NCI-H345 treated with DMSO at 0.1 percent for 48 hours (cell line): ENCODE measurements at regions not wholly inside any gene's neighbourhood (a gene's known extent, or its start where the extent isn't known, plus 50 kb on each side); places are given as distances from the start of the nearest gene placed in this dataset.
"Not testable (repeated sequence)": the region's sequence is repeated elsewhere in the genome, so short reads cannot be mapped to it uniquely, and the experiment has no call there.

ENCODE experiments used
- DNase-seq: peaks from one replicate; lab custom pipeline; 2025; ENCODE audit not compliant: unreplicated experiment; lab: John Stamatoyannopoulos, UW

DNA sequence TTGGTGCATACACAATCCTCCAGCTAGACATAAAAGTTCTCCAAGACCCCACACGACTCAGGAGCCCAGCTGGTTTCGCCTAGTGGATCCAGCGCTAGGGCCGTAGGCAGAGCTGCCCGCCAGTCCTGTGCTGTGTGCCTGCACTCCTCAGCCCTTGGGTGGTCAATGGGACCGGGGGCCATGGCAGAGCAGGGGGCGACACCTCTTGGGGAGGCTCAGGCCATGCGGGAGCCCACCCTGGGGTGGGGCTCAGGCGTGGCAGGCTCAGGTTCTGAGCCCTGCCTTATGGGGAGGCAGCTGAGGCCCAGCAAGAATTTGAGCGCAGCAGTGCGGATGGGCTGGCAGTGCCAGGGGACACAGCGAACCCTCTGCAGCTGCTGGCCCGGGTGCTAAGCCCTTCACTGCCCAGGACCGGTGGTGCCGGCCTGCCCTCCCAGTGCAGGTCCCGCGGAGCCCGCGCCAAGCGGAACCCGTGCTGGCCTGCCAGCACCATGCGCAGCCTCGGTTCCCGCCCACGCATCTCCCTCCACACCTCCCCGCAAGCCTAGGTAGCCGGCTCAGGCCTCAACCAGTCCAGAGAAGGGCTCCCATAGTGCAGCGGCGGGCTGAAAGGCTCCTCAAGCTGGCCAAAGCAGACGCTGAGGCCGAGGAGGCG is 1566.6 kb upstream of the SLC39A10 start:
- DNase-seq = no peak

DNA sequence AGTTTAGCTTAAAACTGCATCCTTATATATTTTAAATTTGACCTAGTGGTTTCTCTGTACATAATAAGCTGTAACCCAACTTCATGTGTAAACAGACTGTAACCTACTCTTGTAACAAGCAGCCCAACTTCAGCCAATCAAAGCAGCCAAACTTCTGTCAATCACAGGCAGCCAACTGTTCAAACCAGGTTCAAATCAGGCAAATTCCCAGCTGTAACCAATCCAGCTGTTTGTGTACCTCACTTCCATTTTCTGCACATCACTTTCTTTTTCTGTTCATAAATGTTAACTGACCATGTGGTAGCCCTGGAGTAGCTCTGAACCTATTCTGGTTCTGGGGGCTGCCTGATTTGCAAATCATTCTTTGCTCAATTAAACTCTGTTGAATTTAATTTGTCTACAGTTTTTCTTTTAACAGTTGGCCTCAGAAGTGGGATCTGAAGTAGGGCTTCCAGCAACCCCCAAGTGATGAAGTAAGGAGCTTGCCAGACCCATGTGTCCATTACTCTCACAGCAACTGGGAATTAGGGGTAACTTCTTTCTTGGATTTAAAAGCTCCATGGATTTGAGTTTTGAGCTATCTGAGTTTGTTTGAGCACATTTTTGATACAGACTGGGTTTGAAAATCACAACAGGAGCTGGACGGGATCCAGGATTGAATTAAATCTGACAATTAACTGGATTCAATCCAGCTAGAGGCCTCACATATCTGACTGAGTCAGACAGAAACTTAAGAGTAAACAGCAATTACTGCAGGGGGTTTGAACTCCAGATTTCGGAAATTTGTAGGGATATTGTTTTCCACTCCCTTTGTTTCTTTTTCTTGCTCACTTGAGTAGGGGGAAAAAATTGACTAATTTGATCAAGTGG is 1569.7 kb upstream of the SLC39A10 start:
- no peak for DNase-seq

DNA sequence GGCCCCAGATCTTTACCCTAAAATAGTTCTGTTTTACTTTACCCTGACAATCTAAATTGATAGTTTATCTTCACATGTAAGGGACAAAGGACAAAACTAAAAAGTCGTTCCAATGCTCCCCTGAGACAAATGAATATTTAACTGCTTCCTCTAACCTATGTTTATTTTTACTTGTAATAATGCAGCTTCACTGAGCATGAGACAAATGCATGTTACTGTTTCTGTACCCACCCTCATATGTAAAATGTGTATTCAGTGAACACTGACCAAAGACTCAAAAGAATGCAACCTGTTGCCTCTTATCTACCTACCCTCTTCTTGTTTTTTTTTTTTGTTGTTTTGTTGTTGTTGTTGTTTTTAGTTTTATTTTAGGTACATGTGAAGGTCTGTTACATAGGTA is 1570.9 kb upstream of the SLC39A10 start:
- DNase-seq = no peak

DNA sequence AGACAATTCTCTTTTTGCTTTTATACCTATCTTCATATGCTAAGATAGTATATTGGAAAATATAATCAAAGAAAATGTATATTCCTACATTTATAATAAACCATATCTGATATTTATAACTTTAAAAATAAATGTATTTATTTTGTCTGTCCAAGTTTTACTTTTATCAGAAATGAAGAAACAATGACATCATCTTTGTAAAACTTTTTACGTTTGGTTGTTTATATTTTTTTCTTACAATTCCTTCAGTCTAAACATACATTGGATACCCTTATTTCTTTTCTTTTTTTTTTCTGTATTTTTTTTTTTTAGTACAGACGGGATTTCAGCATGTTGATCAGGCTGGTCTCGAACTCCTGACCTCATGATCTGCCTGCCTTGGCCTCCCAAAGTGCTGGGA is 1577.0 kb upstream of the SLC39A10 start:
- no peak for DNase-seq

DNA sequence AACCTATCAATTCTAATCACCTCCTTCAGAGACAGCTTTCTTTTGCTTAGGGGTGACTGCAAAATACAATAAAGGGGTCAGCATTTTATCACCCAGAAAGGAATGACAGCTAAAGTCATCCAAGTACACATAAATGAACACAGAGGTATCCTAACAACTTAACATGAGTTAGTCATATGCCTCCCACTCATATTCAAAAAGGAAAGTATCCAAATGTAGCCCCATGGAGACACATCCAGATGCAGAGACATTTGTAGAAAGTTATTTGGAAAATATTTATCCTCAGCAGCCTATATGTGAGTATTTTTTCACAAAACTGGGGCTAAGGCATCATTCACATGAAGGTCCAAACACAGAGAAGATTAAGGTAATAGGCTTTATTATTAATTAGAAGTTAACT is 1579.7 kb upstream of the SLC39A10 start:
- DNase-seq = no peak

DNA sequence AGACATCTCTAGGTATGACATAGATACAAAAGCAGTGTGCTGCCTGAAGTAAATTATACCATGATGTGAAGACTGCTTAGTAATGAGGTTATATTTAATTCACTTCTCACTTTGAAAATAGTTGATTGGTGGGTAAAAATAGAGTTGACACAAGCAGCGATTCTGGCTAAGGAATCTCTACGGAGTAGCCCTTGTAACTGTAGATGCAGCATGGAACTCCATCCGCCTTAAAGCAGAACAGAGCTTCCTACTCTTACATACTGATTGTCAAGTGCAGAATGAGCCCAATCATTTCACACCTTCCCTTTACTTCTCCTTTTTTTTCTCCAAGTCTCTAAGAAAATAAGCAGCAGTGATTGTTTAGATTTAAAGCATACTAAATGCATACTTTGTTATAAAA is 1594.6 kb upstream of the SLC39A10 start:
- DNase-seq = no peak

DNA sequence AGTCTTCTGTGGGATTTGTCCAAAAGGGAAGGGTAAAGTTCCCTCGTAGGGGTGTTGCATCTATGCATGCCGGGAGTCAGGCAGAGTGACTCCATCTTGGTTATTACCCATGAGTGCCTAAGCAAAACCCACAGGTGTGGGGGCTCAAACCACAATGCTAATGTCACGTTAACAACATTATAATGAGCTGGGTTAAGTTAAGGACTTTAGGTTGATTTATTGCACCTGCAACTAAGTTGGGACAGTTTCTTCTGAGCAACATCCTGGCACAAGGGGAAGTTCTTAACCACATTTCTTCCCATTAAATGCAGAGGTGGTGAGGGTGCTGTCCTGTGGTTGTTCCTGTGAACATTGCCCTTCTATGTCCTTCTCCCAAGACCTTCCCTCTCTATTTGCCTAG is 1596.8 kb upstream of the SLC39A10 start:
- no peak for DNase-seq

DNA sequence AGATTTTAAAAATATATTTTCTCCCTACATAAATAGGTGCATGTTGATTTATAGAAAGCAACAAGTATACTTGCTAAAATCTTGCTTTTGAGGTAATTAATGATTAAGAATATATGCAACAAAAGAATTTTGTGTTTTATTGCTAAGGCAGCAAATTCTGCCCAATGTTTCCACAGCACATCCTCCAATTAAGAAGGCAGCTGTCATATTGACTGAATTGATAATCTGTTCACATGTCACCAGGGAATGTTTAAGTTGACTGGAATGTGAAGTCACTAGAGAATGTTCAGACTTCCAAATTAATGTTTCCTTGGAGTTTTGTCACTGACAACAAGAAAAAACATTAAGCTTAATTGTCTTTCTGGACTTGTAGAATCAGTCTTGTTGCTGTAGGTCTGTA is 1602.7 kb upstream of the SLC39A10 start:
- DNase-seq = no peak

DNA sequence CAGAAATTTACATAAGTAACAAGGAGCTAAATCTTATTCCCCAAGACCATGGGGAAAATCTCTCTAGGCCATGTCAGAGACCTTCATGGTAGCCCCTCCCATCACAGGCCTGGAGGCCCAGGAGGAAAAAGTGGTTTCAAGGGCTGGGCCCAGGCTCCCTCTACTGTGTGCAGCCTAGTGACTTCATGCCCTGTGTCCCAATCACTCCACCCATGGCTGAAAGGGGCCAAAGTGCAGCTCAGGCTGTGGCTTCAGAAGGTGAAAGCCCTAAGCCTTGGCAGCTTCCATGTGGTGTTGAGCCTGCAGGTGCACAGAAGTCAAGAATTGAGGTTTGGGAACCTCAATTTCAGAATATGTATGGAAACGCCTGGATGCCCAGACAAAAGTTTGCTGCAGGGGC is 1612.7 kb upstream of the SLC39A10 start:
- DNase-seq = no peak

DNA sequence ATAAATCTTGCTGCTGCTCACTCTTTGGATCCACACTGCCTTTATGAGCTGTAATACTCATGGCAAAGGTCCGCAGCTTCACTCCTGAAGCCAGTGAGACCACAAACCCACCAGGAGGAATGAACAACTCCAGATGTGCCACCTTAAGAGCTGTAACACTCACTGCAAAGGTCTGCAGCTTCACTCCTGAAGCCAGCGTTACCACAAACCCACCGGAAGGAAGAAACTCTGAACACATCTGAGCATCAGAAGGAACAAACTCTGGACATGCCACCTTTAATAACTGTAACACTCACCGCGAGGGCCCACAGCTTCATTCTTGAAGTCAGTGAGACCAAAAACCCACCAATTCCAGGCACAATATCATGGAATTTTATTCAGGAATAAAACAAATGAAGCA is 1635.9 kb upstream of the SLC39A10 start:
- DNase-seq = not testable (repeated sequence)

DNA sequence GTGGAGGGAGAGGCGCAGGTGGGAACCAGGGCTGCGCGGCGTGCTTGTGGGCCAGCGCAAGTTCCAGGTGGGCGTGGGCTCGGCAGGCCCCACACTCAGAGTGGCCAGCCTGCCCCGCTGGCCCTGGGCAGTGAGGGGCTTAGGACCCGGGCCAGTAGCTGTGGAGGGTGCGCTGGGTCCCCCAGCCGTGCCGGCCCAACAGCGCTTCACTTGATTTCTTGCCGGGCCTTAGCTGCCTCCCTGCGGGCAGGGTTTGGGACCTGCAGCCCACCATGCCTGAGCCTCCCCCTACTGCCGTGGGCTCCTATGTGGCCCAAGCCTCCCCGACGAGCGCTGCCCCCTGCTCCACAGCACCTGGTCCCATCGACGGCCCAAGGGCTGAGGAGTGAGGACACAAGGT is 1636.9 kb upstream of the SLC39A10 start:
- no peak for DNase-seq

DNA sequence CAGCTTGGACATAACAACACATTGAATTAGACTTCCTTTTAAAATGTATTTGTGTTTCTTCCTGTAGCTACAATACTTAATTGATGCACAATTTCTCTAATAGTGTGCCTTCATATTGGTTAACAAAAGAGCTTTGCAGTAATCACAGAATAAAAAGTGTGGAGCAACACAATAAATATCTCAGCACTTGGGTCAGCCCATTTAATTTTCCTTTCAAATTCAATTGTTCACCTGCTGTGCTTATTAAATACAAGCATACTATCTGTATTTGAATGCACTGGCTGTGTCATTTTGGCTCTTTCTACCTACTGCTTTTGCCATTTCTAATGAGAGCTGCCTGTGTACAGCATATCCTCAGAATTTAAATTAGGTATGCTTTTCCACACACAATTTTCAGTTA is 1641.3 kb upstream of the SLC39A10 start:
- DNase-seq = no peak

DNA sequence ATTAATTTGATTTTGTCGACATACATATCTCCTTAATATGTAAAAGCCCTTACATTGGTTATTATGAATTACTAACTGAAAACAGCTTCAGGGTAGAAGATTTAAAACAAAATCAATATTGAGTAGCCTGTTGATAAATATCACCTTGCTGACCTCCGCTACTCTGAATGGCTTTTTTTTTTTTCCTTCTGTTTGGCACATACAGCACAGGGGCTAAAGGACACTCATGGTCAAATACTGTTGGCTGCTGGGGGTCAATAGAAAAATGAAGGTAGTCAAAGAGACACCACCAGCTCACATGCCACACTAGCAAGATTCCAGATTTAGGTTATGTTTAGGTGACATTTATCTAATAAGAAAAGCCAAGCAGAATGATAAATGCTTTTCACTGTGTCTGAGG is 1642.4 kb upstream of the SLC39A10 start:
- DNase-seq = no peak

DNA sequence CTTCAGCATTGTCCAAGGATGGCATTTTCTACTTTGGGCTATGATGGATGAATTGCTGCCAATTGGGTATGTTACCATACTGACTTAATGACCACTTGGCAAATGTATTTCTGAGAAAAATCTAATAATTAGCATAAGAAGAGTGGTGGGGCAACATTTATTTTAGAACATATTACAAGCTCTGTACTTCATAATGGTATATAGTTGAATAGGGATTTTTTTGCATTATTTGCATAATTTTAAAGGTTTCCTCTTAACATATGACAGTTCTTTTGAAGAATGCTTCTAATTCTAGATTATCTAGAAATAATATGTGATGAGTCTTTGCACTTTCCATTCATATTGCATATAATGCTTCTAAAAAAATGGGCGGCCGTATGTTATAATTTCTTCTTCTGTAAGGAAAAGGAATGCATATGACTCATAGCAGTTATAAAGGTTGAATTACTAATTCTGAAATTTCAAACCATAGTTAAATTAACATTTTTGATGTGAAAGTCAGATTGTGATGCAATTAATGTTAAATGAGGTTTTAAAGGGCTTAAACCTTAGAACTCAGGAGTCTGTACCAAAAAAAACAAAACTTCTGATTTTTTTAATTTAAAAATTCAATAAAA is 1652.3 kb upstream of the SLC39A10 start:
- DNase-seq = no peak

DNA sequence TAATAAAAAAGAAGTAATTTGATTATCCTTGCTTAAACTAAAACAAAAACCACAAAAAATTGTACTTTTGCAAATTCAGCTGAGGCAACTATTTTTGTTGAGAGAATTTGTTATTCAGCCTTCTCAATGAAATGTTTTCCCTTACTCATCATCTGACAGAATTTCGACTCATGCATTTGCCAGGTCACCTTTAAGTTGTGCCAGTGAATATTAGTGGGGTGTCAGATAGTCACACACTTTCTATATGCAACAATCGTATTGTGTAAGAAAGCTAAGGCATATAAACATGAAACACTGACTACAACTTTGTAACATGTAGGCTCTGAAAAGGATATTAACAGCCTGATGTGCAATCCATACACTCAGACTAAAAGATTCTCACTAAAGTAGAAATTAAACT is 1653.1 kb upstream of the SLC39A10 start:
- DNase-seq = no peak

DNA sequence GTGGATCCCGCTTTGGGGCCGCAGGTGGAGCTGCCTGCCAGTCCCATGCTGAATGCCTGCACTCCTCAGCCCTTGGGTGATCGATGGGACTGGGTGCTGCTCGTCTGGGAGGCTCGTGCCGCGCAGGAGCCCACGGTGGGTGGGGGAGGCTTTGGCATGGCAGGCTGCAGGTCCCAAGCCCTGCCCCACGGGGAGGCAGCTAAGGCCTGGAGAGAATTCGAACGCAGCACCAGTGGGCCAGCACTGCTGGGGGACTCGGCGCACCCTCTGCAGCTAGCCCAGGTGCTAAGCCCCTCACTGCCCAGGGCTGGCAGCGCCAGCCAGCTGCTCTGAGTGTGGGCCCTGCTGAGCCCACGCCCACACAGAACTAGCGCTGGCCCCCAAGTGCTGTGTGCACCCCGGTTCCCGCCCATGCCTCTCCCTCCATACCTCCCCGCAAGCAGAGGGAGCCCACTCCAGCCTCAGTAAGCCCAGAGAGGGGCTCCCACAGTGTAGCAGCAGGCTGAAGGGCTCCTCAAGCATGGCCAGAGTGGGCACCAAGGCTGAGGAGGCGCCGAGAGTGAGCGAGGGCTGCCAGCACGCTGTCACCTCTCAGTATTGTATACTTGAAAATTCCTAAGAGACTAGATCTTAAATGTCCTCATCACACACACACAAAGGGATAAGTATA is 1654.2 kb upstream of the SLC39A10 start:
- DNase-seq = no peak

DNA sequence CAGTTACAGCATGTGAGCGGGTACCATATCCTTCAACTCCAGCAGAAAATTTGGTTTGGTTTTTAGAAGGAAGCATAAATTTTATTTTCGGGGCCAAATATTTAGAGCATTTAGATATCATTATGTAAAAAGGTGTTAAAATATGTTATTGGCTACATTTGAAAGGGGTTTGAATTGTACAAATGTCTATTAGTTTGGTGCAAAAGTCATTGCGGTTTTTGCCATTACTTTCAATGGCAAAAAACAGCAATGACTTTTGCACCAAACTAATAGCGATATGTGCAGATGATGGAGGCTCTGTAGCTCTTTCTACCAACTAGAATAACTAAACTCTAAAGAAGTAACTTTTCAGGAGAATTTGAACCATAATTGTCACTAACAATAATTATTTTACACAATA is 1666.2 kb upstream of the SLC39A10 start:
- DNase-seq = no peak

DNA sequence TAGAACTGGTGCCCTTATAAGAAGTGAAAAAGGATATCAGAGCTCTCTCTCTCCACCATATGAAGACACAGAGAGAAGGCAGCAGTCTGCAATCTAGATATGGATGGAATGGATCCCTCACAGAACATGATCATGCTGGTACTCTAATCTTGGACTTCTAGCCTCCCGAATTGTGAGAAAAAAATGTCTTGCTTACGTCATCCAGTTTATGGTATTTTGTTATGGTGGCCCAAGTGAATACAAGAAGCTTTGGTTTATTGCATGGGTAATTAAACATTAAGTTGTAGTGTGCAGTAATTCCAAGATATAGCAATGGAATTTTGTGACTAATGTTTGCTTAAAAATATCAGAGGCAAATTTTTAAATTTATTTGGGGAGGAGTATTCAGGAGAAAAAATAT is 1667.4 kb upstream of the SLC39A10 start:
- DNase-seq = no peak

DNA sequence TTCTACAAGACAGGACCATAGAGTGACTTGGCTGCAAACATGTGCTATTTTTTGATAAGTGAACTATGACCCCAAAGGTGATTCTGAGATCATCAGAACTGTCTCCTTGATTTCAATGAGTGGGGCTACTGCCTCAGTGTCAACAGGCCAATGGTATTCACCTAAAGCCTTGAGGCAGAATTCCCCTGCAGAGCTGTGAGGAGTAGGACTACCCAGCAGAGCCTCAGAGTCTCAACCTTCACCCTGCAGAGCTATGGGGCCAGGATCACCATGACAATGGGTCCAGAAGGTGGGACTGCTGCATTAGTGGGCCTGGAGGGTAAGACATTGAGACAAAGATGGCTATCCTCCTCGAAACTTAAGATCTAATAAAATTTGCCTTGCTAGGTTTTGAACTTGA is 1668.2 kb upstream of the SLC39A10 start:
- no peak for DNase-seq

DNA sequence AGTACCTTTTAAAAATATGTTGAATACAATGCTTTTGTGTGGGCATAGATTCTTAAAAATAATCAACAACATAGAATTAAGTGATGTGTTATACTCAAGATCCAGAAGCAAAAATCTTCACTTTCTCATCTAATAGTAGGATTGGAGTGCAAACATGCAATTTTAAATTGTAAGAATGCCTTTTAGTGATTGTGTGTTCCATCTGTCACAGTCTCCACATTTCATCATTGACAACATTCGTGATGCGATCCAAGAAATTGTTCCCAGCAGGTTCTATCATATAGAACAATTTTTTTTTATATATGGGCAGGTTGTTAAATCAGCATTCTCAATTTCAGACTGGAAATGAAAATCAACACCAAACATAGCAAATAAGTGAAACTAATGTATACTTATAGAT is 1671.8 kb upstream of the SLC39A10 start:
- no peak for DNase-seq

DNA sequence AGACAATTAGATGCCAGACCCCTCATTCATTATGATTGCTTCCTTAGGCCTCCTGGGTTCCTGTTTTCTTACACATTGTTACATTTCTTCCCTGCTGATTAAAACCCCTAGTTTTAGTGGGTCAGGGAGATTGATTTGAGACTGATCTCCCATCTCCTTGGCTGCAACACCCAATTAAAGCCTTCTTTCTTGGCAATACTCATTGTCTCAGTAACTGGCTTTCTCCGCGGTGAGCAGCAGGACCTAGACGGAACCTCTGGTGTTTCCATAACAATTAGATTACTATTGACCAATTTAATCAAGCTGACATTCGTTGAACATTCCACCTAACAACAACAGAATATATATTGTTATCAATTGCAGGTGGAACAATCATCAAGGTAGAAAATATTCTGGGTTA is 1676.4 kb upstream of the SLC39A10 start:
- no peak for DNase-seq

DNA sequence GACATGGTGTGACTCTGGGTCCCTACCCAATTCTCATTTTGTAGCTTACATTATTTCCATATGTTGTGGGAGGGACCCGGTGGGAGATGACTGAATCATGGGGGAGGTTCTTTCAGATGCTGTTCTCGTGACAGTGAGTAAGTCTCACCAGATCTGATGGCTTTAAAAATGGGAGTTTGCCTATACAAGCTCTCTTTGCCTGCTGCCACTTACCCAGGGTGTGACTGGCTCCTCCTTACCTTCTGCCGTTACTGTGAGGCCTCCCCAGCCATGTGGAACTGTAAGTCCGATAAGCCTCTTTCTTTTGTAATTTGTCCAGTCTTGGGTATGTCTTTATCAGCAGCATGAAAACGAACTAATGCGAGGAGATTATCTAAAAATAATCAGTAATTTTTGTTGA is 1683.2 kb upstream of the SLC39A10 start:
- DNase-seq = no peak
